Thoracic aorta (tissue), 2 donors: ENCODE measurements at regions not wholly inside any gene's neighbourhood (a gene's known extent, or its start where the extent isn't known, plus 50 kb on each side); places are given as distances from the start of the nearest gene placed in this dataset.

ENCODE experiments used
- ATAC-seq: fragments of 150-250 bp; one replicate; pipeline ENCODE4 v1.8.0; 2017; ENCODE audit warnings: low read depth; ENCODE audit not compliant: insufficient number of reproducible peaks, low FRiP score
- DNase-seq: peaks from one replicate; pipeline ENCODE4 v3.0.0-alpha.2; 2020; ENCODE audit warnings: low spot score
- H3K27ac ChIP-seq, 2 donors: fragments of 200-600 bp; sonication (generic); 1 replicate in 1 of 2; 2 replicates in 1 of 2; pipeline ENCODE4 v1.5.1; 2016; ENCODE audit warnings: mild to moderate bottlenecking in 2 of 2, moderate library complexity in 2 of 2
- H3K27me3 ChIP-seq: fragments of 200-600 bp; sonication (generic); replicated peaks from 2 replicates; pipeline ENCODE4 v1.6.0; 2016; ENCODE audit warnings: mild to moderate bottlenecking; ENCODE audit not compliant: insufficient read depth
- H3K36me3 ChIP-seq: fragments of 200-600 bp; sonication (generic); one replicate; pipeline ENCODE4 v1.5.1; 2016
- H3K4me1 ChIP-seq, 2 donors: fragments of 200-600 bp; sonication (generic); 1 replicate in 1 of 2; 2 replicates in 1 of 2; pipeline versions ENCODE4 v1.5.1 to v1.6.0; 2016; ENCODE audit warnings: low read depth in 2 of 2, mild to moderate bottlenecking in 1 of 2; ENCODE audit not compliant: control insufficient read depth in 1 of 2
- H3K4me3 ChIP-seq: fragments of 200-600 bp; sonication (generic); 2 replicates; pipeline ENCODE4 v1.5.1; 2016; ENCODE audit warnings: mild to moderate bottlenecking
- H3K9me3 ChIP-seq: fragments of 200-600 bp; sonication (generic); 2 replicates; pipeline ENCODE4 v1.5.1; 2016
- TF ChIP-seq, protein P1 (sequence below): fragments of 200-600 bp; sonication (generic); IDR thresholded peaks from one replicate; pipeline ENCODE4 v1.5.1; 2019; ENCODE audit warnings: antibody characterized with exemption

DNA sequence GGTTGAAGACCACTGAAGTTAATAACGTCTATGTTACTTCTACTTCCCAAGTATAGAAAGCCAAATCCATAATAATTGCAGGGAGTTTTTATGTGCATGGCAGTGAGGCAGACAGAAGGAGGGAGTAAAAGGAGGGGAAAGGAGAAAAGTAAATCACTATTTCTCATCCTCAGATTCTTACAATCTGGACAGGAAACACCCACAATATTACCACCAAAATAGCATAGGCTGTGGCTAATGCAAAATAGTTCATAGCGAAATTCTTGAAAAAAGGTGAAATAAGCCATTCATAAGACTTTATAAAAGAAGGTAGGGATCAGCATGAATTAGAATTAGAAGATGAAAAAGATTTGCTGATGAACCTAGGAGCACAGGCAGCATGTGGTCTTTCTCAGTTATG lies 128.1 kb downstream of the KCNJ2 start:
- H3K36me3 ChIP-seq: no peaks in the 10 kb centered on the region
- H3K27me3 ChIP-seq: no peaks in the 10 kb centered on the region

GRCh38 chr17:70298929-70299531 lies 129.7 kb downstream of the KCNJ2 start:
- ATAC-seq: no peak

More for the DNA sequence above, 128.1 kb downstream of the KCNJ2 start:
- DNase-seq (no peak), ATAC-seq (no peak)
- Histone ChIP-seq H3K4me1 (no peaks in the 10 kb centered on the region), H3K4me3 (no peak overlapping the region), H3K27ac (no peak overlapping the region), H3K9me3 (no peaks in the 10 kb centered on the region)
- TF ChIP-seq, protein P1, sequence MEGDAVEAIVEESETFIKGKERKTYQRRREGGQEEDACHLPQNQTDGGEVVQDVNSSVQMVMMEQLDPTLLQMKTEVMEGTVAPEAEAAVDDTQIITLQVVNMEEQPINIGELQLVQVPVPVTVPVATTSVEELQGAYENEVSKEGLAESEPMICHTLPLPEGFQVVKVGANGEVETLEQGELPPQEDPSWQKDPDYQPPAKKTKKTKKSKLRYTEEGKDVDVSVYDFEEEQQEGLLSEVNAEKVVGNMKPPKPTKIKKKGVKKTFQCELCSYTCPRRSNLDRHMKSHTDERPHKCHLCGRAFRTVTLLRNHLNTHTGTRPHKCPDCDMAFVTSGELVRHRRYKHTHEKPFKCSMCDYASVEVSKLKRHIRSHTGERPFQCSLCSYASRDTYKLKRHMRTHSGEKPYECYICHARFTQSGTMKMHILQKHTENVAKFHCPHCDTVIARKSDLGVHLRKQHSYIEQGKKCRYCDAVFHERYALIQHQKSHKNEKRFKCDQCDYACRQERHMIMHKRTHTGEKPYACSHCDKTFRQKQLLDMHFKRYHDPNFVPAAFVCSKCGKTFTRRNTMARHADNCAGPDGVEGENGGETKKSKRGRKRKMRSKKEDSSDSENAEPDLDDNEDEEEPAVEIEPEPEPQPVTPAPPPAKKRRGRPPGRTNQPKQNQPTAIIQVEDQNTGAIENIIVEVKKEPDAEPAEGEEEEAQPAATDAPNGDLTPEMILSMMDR: no peak

DNA sequence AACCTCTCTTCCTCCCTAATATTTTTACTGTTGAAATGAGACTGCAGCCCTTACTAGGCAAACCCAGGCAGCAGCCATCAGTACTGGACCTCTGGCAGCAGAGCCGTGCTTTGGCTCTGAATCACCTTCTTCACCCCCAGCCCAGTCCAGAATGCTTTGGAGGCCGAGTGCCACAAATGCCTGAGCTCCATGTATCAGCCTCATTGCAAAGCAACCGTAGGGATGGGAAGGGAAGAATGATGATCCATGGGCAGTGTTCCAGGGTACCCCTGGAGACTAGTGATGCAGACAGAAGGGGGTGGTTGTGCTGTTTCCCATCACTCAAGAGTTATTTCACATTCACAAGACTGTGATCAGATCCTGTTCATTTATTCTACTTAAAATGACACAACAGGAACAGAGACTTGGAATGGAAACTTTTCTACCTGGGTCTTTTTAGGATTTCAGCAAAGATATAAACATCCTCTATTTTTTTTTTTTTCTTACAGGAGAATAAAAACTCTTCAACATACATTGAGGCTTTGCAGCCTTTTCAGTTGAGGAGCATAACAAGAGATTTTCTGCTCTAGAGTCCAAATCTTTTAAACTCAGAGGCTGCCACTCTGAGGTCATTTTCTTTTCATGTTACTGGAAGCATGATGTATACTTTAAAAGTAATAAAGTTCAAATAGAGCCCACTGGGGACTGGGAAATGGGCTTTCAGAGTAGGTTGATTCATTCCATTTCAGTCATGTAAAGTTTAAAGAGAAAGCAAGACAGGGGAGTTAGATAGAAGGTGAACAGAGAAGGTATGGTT lies 138.3 kb downstream of the KCNJ2 start:
- TF ChIP-seq, protein P1: no peak
- ATAC-seq (no peak), DNase-seq (no peak)

More at GRCh38 chr17:70298929-70299531, 129.7 kb downstream of the KCNJ2 start:
- Histone ChIP-seq H3K36me3 (no peaks in the 10 kb centered on the region), H3K4me1 (no peaks in the 10 kb centered on the region), H3K27ac (no peak overlapping the region), H3K9me3 (no peaks in the 10 kb centered on the region), H3K27me3 (no peaks in the 10 kb centered on the region), H3K4me3 (no peak overlapping the region)
- TF ChIP-seq, protein P1: no peak
- no peak for DNase-seq

GRCh38 chr17:70308618-70309017 lies 139.3 kb downstream of the KCNJ2 start:
- ATAC-seq (no peak), DNase-seq (no peak)
- no peak overlapping the region for H3K4me3 ChIP-seq
- no peaks in the 10 kb centered on the region for H3K4me1 ChIP-seq
- H3K9me3 ChIP-seq: no peaks in the 10 kb centered on the region
- H3K36me3 ChIP-seq: no peaks in the 10 kb centered on the region
- H3K27ac ChIP-seq: no peak overlapping the region
- TF ChIP-seq, protein P1: no peak
- no peaks in the 10 kb centered on the region for H3K27me3 ChIP-seq

More for the DNA sequence above, 138.3 kb downstream of the KCNJ2 start:
- no peak overlapping the region for H3K27ac ChIP-seq
- no peaks in the 10 kb centered on the region for H3K4me1 ChIP-seq
- no peaks in the 10 kb centered on the region for H3K9me3 ChIP-seq
- no peaks in the 10 kb centered on the region for H3K36me3 ChIP-seq
- H3K27me3 ChIP-seq: no peaks in the 10 kb centered on the region
- no peak overlapping the region for H3K4me3 ChIP-seq

GRCh38 chr17:70310221-70310672 lies 140.9 kb downstream of the KCNJ2 start:
- ATAC-seq: no peak
- Histone ChIP-seq H3K4me1 (no peaks in the 10 kb centered on the region), H3K27me3 (no peaks in the 10 kb centered on the region), H3K27ac (no peak overlapping the region), H3K4me3 (no peak overlapping the region), H3K36me3 (no peaks in the 10 kb centered on the region), H3K9me3 (no peaks in the 10 kb centered on the region)
- TF ChIP-seq, protein P1: no peak
- DNase-seq: no peak
